Smooth muscle cell (in vitro differentiated cells): ENCODE measurements at regions not wholly inside any gene's neighbourhood (a gene's known extent, or its start where the extent isn't known, plus 50 kb on each side); places are given as distances from the start of the nearest gene placed in this dataset.
"Not testable (repeated sequence)": the region's sequence is repeated elsewhere in the genome, so short reads cannot be mapped to it uniquely, and the experiment has no call there.

Experiments
- DNase-seq: peaks from one replicate; lab custom pipeline; 2025; ENCODE audit not compliant: unreplicated experiment; lab: John Stamatoyannopoulos, UW
- H2AFZ ChIP-seq: fragments of 200-600 bp; sonication (generic); 2 replicates; pipeline ENCODE4 v1.6.0; 2016; ENCODE audit warnings: antibody characterized with exemption, low read depth, mild to moderate bottlenecking
- H3F3A ChIP-seq: fragments of 200-600 bp; sonication (generic); 2 replicates; pipeline ENCODE4 v1.6.0; 2017; ENCODE audit warnings: antibody characterized with exemption, low read depth
- H3K27ac ChIP-seq: fragments of 200-600 bp; sonication (generic); 2 replicates; pipeline ENCODE4 v1.5.1; 2016; ENCODE audit warnings: low read depth, mild to moderate bottlenecking
- H3K27me3 ChIP-seq: fragments of 200-600 bp; sonication (generic); 2 replicates; pipeline ENCODE4 v1.6.1; 2016; ENCODE audit warnings: low read depth, mild to moderate bottlenecking
- H3K36me3 ChIP-seq: fragments of 200-600 bp; sonication (generic); 2 replicates; pipeline ENCODE4 v1.5.1; 2016; ENCODE audit warnings: low read depth
- H3K4me1 ChIP-seq: fragments of 200-600 bp; sonication (generic); 2 replicates; pipeline ENCODE4 v1.5.1; 2016; ENCODE audit warnings: low read depth
- H3K4me2 ChIP-seq: fragments of 200-600 bp; sonication (generic); 2 replicates; pipeline ENCODE4 v1.6.0; 2016; ENCODE audit warnings: mild to moderate bottlenecking
- H3K4me3 ChIP-seq: fragments of 200-600 bp; sonication (generic); 2 replicates; pipeline ENCODE4 v1.5.1; 2016; ENCODE audit warnings: mild to moderate bottlenecking
- H3K79me2 ChIP-seq: fragments of 200-600 bp; sonication (generic); 2 replicates; pipeline ENCODE4 v1.6.0; 2016; ENCODE audit warnings: low read depth, mild to moderate bottlenecking
- H3K9ac ChIP-seq: fragments of 200-600 bp; sonication (generic); 2 replicates; pipeline ENCODE4 v1.6.0; 2016; ENCODE audit warnings: low read depth
- H3K9me3 ChIP-seq: fragments of 200-600 bp; sonication (generic); replicated peaks from 2 replicates; pipeline ENCODE4 v1.5.1; 2016; ENCODE audit warnings: low read depth
- H4K20me1 ChIP-seq: fragments of 200-600 bp; sonication (generic); 2 replicates; pipeline ENCODE4 v1.6.0; 2016; ENCODE audit warnings: low read depth
- CTCF ChIP-seq: fragments of 200-600 bp; sonication (generic); IDR thresholded peaks from 2 replicates; pipeline ENCODE4 v1.5.1; 2017; ENCODE audit warnings: borderline replicate concordance, mild to moderate bottlenecking, antibody characterized with exemption; ENCODE audit not compliant: insufficient read depth, poor library complexity, severe bottlenecking
- WGBS: methylation state at CpG from one replicate; pipeline ENCODE4 v1.1.7; 2016; ENCODE audit warnings: low lambda C conversion rate; 5-methylcytosine and 5-hydroxymethylcytosine counted together

GRCh38 chr14:105685003-105685402, 158.6 kb downstream of the TMEM121 start:
- Histone ChIP-seq H3F3A (no peaks in the 10 kb centered on the region), H3K4me1 (no peaks in the 10 kb centered on the region), H3K4me3 (no peak overlapping the region), H4K20me1 (no peaks in the 10 kb centered on the region), H3K27ac (no peak overlapping the region), H3K4me2 (no peak overlapping the region), H3K27me3 (no peaks in the 10 kb centered on the region), H3K9me3 (no peaks in the 10 kb centered on the region), H3K79me2 (no peaks in the 10 kb centered on the region), H2AFZ (no peak overlapping the region), H3K36me3 (no peaks in the 10 kb centered on the region), H3K9ac (no peak overlapping the region)
- no peak for TF ChIP-seq CTCF
- WGBS, result 88% methylated on average over 2 of the region's 2 CpGs
- no peak for DNase-seq

GRCh38 chr14:105685605-105686004, 159.2 kb downstream of the TMEM121 start:
- H3K9me3 ChIP-seq, H2AFZ ChIP-seq, H3K9ac ChIP-seq, DNase-seq, H3F3A ChIP-seq, H3K27me3 ChIP-seq, H3K79me2 ChIP-seq, H3K27ac ChIP-seq, H3K4me2 ChIP-seq, H3K36me3 ChIP-seq, H4K20me1 ChIP-seq, H3K4me3 ChIP-seq, H3K4me1 ChIP-seq: not testable (repeated sequence)
- WGBS, result 60% methylated on average over 4 of the region's 8 CpGs

- not testable (repeated sequence) for H4K20me1 ChIP-seq, H2AFZ ChIP-seq, H3K9me3 ChIP-seq, H3K4me2 ChIP-seq, DNase-seq, H3K79me2 ChIP-seq, H3K4me3 ChIP-seq, H3K36me3 ChIP-seq, H3K27me3 ChIP-seq, H3K4me1 ChIP-seq, H3F3A ChIP-seq, H3K27ac ChIP-seq, H3K9ac ChIP-seq
- no CpG with 5 or more reads among the region's 7 CpGs for WGBS
Observed at GRCh38 chr14:105686050-105686449, 159.7 kb downstream of the TMEM121 start.

GRCh38 chr14:105686462-105687170, 160.2 kb downstream of the TMEM121 start:
- not testable (repeated sequence) for H3F3A ChIP-seq, H2AFZ ChIP-seq, DNase-seq, H3K9ac ChIP-seq, H3K27me3 ChIP-seq, H3K4me1 ChIP-seq, H3K4me2 ChIP-seq, H4K20me1 ChIP-seq, H3K36me3 ChIP-seq, H3K79me2 ChIP-seq, H3K4me3 ChIP-seq, H3K9me3 ChIP-seq, H3K27ac ChIP-seq
- 90% methylated on average over 17 of the region's 34 CpGs for WGBS

GRCh38 chr14:105687171-105688022, 161.0 kb downstream of the TMEM121 start:
- H2AFZ ChIP-seq, H4K20me1 ChIP-seq, H3K27me3 ChIP-seq: not testable (repeated sequence)

GRCh38 chr14:105688023-105688351, 161.6 kb downstream of the TMEM121 start:
- H3K4me1 ChIP-seq, DNase-seq: not testable (repeated sequence)

More at GRCh38 chr14:105687171-105688022, 161.0 kb downstream of the TMEM121 start:
- H3K9me3 ChIP-seq, H3K4me1 ChIP-seq, DNase-seq, H3K36me3 ChIP-seq, H3K4me2 ChIP-seq, H3K9ac ChIP-seq, H3K27ac ChIP-seq, H3K79me2 ChIP-seq, H3K4me3 ChIP-seq, H3F3A ChIP-seq: not testable (repeated sequence)
- 78% methylated on average over 21 of the region's 23 CpGs for WGBS

GRCh38 chr14:105688664-105689221, 162.4 kb downstream of the TMEM121 start:
- not testable (repeated sequence) for H3K36me3 ChIP-seq, H3F3A ChIP-seq, H3K4me2 ChIP-seq, H3K9ac ChIP-seq, H4K20me1 ChIP-seq, H3K4me3 ChIP-seq, H2AFZ ChIP-seq, H3K4me1 ChIP-seq, H3K9me3 ChIP-seq, DNase-seq, H3K27me3 ChIP-seq, H3K79me2 ChIP-seq, H3K27ac ChIP-seq
- WGBS, result 96% methylated on average over 2 of the region's 4 CpGs

More at GRCh38 chr14:105688023-105688351, 161.6 kb downstream of the TMEM121 start:
- not testable (repeated sequence) for H3K9me3 ChIP-seq, H3K27me3 ChIP-seq, H3K36me3 ChIP-seq, H4K20me1 ChIP-seq, H2AFZ ChIP-seq, H3K79me2 ChIP-seq, H3K9ac ChIP-seq, H3K4me3 ChIP-seq, H3F3A ChIP-seq, H3K27ac ChIP-seq, H3K4me2 ChIP-seq
- WGBS, result 85% methylated on average over 9 of the region's 11 CpGs
